ENCODE measurements at regions not wholly inside any gene's neighbourhood (a gene's known extent, or its start where the extent isn't known, plus 50 kb on each side); places are given as distances from the start of the nearest gene placed in this dataset.

GRCh38 chr5:174489215-174489614, 235.2 kb upstream of the MSX2 start:
- H2AFZ ChIP-seq (ENCODE audit: low read depth, low read length): no peak overlapping the region
- POLR2A ChIA-PET: no interaction called here
- H3K4me3 ChIP-seq (replicated peaks in 1 of 3; ENCODE audit: insufficient read depth in 1 of 3, low read depth in 1 of 3, low read length in 3 of 3): no peak overlapping the region
- H3K4me1 ChIP-seq (ENCODE audit: control insufficient read depth, extremely low read depth, insufficient read depth, low read length): no peaks in the 10 kb centered on the region
- H3K79me2 ChIP-seq (ENCODE audit: control insufficient read depth, insufficient read depth, low read length): no peaks in the 10 kb centered on the region
- intact Hi-C loops (cut with micrococcal nuclease): no loop called here
- DNase-seq (ENCODE audit: low read depth, low spot score) (no peak), FAIRE-seq (no peak)
- CTCF ChIA-PET: no interaction called here
- no peak overlapping the region for H3K9ac ChIP-seq (replicated peaks; ENCODE audit: extremely low read depth, insufficient read depth, low read length)
- H3K9me1 ChIP-seq (replicated peaks; ENCODE audit: control insufficient read depth, extremely low read depth, insufficient read depth, low read length): no peaks in the 10 kb centered on the region
- no peaks in the 10 kb centered on the region for H3K27me3 ChIP-seq (ENCODE audit: control insufficient read depth in 2 of 2, insufficient read depth in 2 of 2, low read length in 2 of 2)
- no peak for TF ChIP-seq JUN (IDR thresholded peaks at IDR 0.05; ENCODE audit: borderline replicate concordance, insufficient read depth, insufficient read length, low read depth)
- TF ChIP-seq FOS (IDR thresholded peaks at IDR 0.05; ENCODE audit: borderline replicate concordance, insufficient read depth, low read length): no peak
- no peak for TF ChIP-seq MYC (IDR thresholded peaks at IDR 0.05; ENCODE audit: low read depth, low read length)
- no peak for TF ChIP-seq POLR2A (IDR thresholded peaks at IDR 0.05; ENCODE audit: low read depth, low read length)
- no peak for TF ChIP-seq CTCF (IDR thresholded peaks at IDR 0.05; ENCODE audit: extremely low read depth in 1 of 2, insufficient read depth in 1 of 2, low read depth in 1 of 2, low read length in 2 of 2)
- TF ChIP-seq GATA2 (IDR thresholded peaks at IDR 0.05; ENCODE audit: insufficient read depth, insufficient read length, low read depth, low read length): no peak
- TF ChIP-seq POLR2AphosphoS5 (IDR thresholded peaks at IDR 0.05; ENCODE audit: insufficient read depth, low read depth, low read length): no peak
- TF ChIP-seq MAX (IDR thresholded peaks at IDR 0.05; ENCODE audit: insufficient read depth, insufficient read length): no peak
- no peak for TF ChIP-seq EZH2 (IDR thresholded peaks at IDR 0.05; ENCODE audit: borderline replicate concordance, low read depth, low read length, severe bottlenecking)
- peaks cover 5% of the 10 kb centered on the region for H3K9me3 ChIP-seq (replicated peaks; ENCODE audit: control insufficient read depth, insufficient read depth, low read length)
- dilution Hi-C loops (cut with MboI; ENCODE audit: extremely low pct_ligation_motif_present, low sequenced_read_pairs): no loop called here
- no peak overlapping the region for H3K4me2 ChIP-seq (ENCODE audit: insufficient read depth, low read length)
- no peaks in the 10 kb centered on the region for H3K36me3 ChIP-seq (ENCODE audit: control insufficient read depth in 2 of 2, extremely low read depth in 1 of 2, insufficient read depth in 2 of 2, low read length in 2 of 2)
- BruUV-seq (replicated peaks): no TSS peak
- H3K27ac ChIP-seq (ENCODE audit: insufficient read depth, low read depth, low read length): no peak overlapping the region
- H4K20me1 ChIP-seq (replicated peaks; ENCODE audit: control insufficient read depth, extremely low read depth, insufficient read depth, low read length): no peaks in the 10 kb centered on the region
